ENCODE measurements at regions not wholly inside any gene's neighbourhood (a gene's known extent, or its start where the extent isn't known, plus 50 kb on each side); places are given as distances from the start of the nearest gene placed in this dataset.

- DNase-seq = no peak
These were observed 56.7 kb upstream of the NTPCR start for GRCh38 chr1:232893481-232894313.

DNA sequence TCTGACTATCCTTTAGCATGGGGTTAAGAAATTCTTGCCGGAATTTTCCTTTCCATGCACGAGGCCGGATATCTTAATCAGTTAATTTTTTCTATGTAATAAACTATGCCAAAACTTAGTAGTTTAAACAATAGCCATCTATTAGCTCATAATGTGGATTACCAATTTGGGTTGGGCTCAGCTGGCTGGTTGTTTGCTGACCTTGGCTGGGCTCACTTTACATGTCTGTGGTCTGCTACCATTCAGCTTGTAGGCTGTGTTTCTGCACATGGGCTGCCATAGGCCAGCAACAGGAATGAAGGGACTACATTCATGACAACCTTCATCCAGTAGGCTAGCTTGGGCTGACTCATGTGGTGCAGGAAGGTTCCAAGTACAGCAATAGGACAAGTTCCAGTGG is 56.0 kb upstream of the NTPCR start:
- no peak for DNase-seq

- no peak for DNase-seq
These were observed 52.4 kb upstream of the NTPCR start for GRCh38 chr1:232897949-232898465.

- DNase-seq = no peak
These were observed 51.1 kb upstream of the NTPCR start for GRCh38 chr1:232899268-232899667.

DNA sequence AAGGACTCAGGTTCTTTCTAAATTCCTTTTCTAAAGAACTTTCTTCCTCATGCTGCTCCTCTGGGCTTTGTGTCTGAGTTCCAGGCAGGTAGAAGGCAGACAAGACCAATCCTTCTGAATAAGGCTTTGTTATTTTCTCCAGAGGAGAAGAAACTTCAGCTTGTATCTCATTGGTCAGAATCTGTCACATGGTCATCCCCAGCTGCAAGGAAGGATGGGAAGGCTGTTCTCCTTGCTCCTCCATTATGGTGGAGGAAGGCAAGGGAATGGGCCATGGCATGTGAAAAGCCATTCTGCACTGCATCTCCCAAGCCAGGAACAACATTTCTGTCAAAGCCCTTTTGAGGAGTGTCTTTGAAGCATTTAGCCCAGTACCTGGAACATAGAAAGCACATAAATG is 50.6 kb upstream of the NTPCR start:
- no peak for DNase-seq
